ENCODE measurements at regions not wholly inside any gene's neighbourhood (a gene's known extent, or its start where the extent isn't known, plus 50 kb on each side); places are given as distances from the start of the nearest gene placed in this dataset.

DNA sequence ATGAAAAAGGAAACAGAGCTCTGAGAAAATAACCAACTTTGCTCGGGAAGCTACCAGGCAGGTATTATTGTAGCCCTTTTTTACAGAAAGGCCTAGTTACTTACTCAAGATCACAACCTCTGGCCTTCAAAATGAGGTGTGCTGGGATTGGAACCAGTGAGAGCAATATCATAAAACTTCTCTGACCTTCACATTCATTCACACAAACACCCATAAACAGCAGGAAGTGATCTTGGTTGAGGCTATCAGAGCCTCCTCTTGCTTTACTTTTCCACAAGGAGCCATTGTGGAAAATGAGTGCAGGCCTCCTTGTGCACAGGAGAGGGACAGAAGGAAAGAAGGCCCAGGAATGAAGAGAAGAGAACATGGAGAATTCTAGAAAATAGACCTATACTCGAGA, 204.5 kb upstream of the NPVF start:
- no peaks in the 10 kb centered on the region for H3K9me3 Mint-ChIP-seq (ENCODE audit: unreplicated experiment)
- H3K9me3 ChIP-seq (ENCODE audit: insufficient read depth, low read depth, low read length), result no peaks in the 10 kb centered on the region
- no peak overlapping the region for H3K4me3 ChIP-seq (ENCODE audit: insufficient read depth, low read depth, low read length)
- H3K4me3 Mint-ChIP-seq (ENCODE audit: unreplicated experiment), result no peak overlapping the region
- TF ChIP-seq, protein P1, sequence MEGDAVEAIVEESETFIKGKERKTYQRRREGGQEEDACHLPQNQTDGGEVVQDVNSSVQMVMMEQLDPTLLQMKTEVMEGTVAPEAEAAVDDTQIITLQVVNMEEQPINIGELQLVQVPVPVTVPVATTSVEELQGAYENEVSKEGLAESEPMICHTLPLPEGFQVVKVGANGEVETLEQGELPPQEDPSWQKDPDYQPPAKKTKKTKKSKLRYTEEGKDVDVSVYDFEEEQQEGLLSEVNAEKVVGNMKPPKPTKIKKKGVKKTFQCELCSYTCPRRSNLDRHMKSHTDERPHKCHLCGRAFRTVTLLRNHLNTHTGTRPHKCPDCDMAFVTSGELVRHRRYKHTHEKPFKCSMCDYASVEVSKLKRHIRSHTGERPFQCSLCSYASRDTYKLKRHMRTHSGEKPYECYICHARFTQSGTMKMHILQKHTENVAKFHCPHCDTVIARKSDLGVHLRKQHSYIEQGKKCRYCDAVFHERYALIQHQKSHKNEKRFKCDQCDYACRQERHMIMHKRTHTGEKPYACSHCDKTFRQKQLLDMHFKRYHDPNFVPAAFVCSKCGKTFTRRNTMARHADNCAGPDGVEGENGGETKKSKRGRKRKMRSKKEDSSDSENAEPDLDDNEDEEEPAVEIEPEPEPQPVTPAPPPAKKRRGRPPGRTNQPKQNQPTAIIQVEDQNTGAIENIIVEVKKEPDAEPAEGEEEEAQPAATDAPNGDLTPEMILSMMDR (IDR thresholded peaks at IDR 0.05; ENCODE audit: insufficient read depth, low read depth, low read length), result no peak
- TF ChIP-seq EZH2 (IDR thresholded peaks at IDR 0.05; ENCODE audit: insufficient read depth, low read length), result no peak
- FAIRE-seq (no peak), DNase-seq (ENCODE audit: low read depth) (no peak)
- no peaks in the 10 kb centered on the region for H3K79me2 ChIP-seq (ENCODE audit: insufficient read depth, low read length)
- no peak overlapping the region for H2AFZ ChIP-seq (ENCODE audit: low read depth, low read length)
- no peaks in the 10 kb centered on the region for H3K4me1 ChIP-seq (ENCODE audit: insufficient read depth, low read length)
- H3K27ac Mint-ChIP-seq (ENCODE audit: unreplicated experiment), result no peak overlapping the region
- no peaks in the 10 kb centered on the region for H3K27me3 ChIP-seq (ENCODE audit: insufficient read depth, low read length)
- no peaks in the 10 kb centered on the region for H3K36me3 ChIP-seq (ENCODE audit: insufficient read depth, low read length)
- H4K20me1 ChIP-seq (ENCODE audit: insufficient read depth, low read length), result no peaks in the 10 kb centered on the region
- no peak overlapping the region for H3K27ac ChIP-seq (ENCODE audit: low read depth, low read length)
- no peak overlapping the region for H3K4me2 ChIP-seq (ENCODE audit: low read length)
- no peak overlapping the region for H3K9ac ChIP-seq (ENCODE audit: low read length)
- peaks cover 5% of the 10 kb centered on the region for H3K27me3 Mint-ChIP-seq (ENCODE audit: low read depth, unreplicated experiment)
- H3K36me3 Mint-ChIP-seq (ENCODE audit: low read depth, unreplicated experiment), result no peaks in the 10 kb centered on the region
- H3K4me1 Mint-ChIP-seq (ENCODE audit: low read depth, unreplicated experiment), result peaks cover 4% of the 10 kb centered on the region

DNA sequence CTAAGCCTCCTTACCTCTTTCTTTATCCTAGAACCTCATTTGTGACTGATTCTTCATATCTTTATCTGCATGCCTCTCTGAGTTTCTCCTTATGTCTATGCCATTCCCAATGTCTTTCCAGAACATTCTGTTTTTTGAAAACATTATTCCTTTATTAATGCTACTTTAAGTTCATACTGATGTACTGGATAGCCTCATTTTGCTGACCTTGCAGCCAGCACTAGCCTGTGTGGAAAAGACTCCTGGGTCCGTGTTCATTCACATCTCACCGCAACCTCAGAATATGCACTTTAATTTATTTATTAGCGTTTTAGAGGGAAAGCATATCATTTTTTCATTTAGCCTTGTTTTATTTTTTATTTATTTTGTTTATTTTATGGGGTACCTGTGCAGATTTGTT, 208.1 kb upstream of the NPVF start:
- no peak overlapping the region for H3K27ac Mint-ChIP-seq (ENCODE audit: unreplicated experiment)
- FAIRE-seq, result no peak
- TF ChIP-seq, protein P1 (IDR thresholded peaks at IDR 0.05; ENCODE audit: insufficient read depth, low read depth, low read length), result no peak
- TF ChIP-seq EZH2 (IDR thresholded peaks at IDR 0.05; ENCODE audit: insufficient read depth, low read length), result no peak
- Histone ChIP-seq H3K4me3 (ENCODE audit: insufficient read depth, low read depth, low read length) (no peak overlapping the region), H3K27ac (ENCODE audit: low read depth, low read length) (no peak overlapping the region), H3K9ac (ENCODE audit: low read length) (no peak overlapping the region), H3K36me3 (ENCODE audit: insufficient read depth, low read length) (no peaks in the 10 kb centered on the region), H3K4me2 (ENCODE audit: low read length) (no peak overlapping the region), H2AFZ (ENCODE audit: low read depth, low read length) (no peak overlapping the region), H3K9me3 (ENCODE audit: insufficient read depth, low read depth, low read length) (no peaks in the 10 kb centered on the region), H3K27me3 (ENCODE audit: insufficient read depth, low read length) (no peaks in the 10 kb centered on the region), H3K4me1 (ENCODE audit: insufficient read depth, low read length) (no peaks in the 10 kb centered on the region), H4K20me1 (ENCODE audit: insufficient read depth, low read length) (no peaks in the 10 kb centered on the region), H3K79me2 (ENCODE audit: insufficient read depth, low read length) (no peaks in the 10 kb centered on the region)
- peaks cover 5% of the 10 kb centered on the region for H3K27me3 Mint-ChIP-seq (ENCODE audit: low read depth, unreplicated experiment)
- no peak for DNase-seq (ENCODE audit: low read depth)
- H3K36me3 Mint-ChIP-seq (ENCODE audit: low read depth, unreplicated experiment), result peaks cover 1% of the 10 kb centered on the region
- no peaks in the 10 kb centered on the region for H3K4me1 Mint-ChIP-seq (ENCODE audit: low read depth, unreplicated experiment)
- peaks cover 18% of the 10 kb centered on the region for H3K9me3 Mint-ChIP-seq (ENCODE audit: unreplicated experiment)
- no peak overlapping the region for H3K4me3 Mint-ChIP-seq (ENCODE audit: unreplicated experiment)

DNA sequence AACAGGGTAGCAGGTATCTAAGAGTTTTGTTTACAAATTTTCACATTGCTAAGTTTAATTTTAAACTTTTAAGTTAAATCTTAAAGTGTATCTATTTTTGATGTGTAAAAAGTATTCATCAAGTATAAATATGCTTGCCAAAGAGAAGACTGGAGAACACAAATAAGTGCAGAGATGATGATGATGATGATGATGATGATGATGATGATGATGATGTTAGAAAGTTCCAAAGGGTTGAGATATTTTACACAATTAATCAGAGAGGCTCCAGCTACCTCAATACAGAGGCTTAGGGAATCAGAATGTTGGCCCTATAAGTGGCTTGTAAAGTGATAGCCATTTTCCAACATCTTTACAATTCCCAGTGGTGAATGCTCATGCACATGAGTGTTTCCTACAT, 209.0 kb upstream of the NPVF start:
- H4K20me1 ChIP-seq (ENCODE audit: insufficient read depth, low read length), result no peaks in the 10 kb centered on the region
- no peak overlapping the region for H3K9ac ChIP-seq (ENCODE audit: low read length)
- H2AFZ ChIP-seq (ENCODE audit: low read depth, low read length), result no peak overlapping the region
- H3K4me3 ChIP-seq (ENCODE audit: insufficient read depth, low read depth, low read length), result no peak overlapping the region
- H3K27me3 ChIP-seq (ENCODE audit: insufficient read depth, low read length), result no peaks in the 10 kb centered on the region
- Mint-ChIP-seq H3K4me3 (ENCODE audit: unreplicated experiment) (no peak overlapping the region), H3K4me1 (ENCODE audit: low read depth, unreplicated experiment) (no peaks in the 10 kb centered on the region), H3K27me3 (ENCODE audit: low read depth, unreplicated experiment) (no peaks in the 10 kb centered on the region), H3K36me3 (ENCODE audit: low read depth, unreplicated experiment) (peaks cover 1% of the 10 kb centered on the region), H3K9me3 (ENCODE audit: unreplicated experiment) (peaks cover 24% of the 10 kb centered on the region), H3K27ac (ENCODE audit: unreplicated experiment) (no peak overlapping the region)
- no peaks in the 10 kb centered on the region for H3K79me2 ChIP-seq (ENCODE audit: insufficient read depth, low read length)
- H3K9me3 ChIP-seq (ENCODE audit: insufficient read depth, low read depth, low read length), result no peaks in the 10 kb centered on the region
- no peaks in the 10 kb centered on the region for H3K36me3 ChIP-seq (ENCODE audit: insufficient read depth, low read length)
- TF ChIP-seq, protein P1 (IDR thresholded peaks at IDR 0.05; ENCODE audit: insufficient read depth, low read depth, low read length), result no peak
- TF ChIP-seq EZH2 (IDR thresholded peaks at IDR 0.05; ENCODE audit: insufficient read depth, low read length), result no peak
- DNase-seq (ENCODE audit: low read depth), result no peak
- FAIRE-seq, result no peak
- H3K4me1 ChIP-seq (ENCODE audit: insufficient read depth, low read length), result no peaks in the 10 kb centered on the region
- H3K27ac ChIP-seq (ENCODE audit: low read depth, low read length), result no peak overlapping the region
- no peak overlapping the region for H3K4me2 ChIP-seq (ENCODE audit: low read length)

Data from astrocyte (in vitro differentiated cells and primary cell).